NCI-H1092 (cell line): ENCODE measurements at regions not wholly inside any gene's neighbourhood (a gene's known extent, or its start where the extent isn't known, plus 50 kb on each side); places are given as distances from the start of the nearest gene placed in this dataset.
"Not testable (repeated sequence)": the region's sequence is repeated elsewhere in the genome, so short reads cannot be mapped to it uniquely, and the experiment has no call there.

Experiments used
- DNase-seq: peaks from one replicate; lab custom pipeline; 2025; lab: John Stamatoyannopoulos, UW

DNA sequence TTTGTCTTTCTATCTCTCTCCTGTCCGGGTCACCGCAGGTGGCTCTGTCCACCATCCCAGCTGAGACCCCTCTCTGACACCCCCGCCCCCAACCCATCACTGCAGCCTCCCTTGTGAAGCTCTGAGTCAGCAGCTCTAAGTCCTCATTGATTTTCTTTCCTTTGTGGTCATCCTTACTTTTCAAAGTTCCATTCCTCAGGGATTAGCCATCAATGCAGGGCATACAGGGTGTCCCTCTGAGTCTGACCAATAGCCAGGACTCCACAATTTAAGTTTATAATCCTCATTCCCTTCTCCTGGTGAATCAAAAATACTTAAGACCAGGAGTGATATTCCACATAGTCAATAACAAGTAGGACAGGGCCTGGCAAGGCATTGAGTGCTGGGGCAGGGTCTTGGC lies 333.3 kb upstream of the CNR1 start:
- no peak for DNase-seq

DNA sequence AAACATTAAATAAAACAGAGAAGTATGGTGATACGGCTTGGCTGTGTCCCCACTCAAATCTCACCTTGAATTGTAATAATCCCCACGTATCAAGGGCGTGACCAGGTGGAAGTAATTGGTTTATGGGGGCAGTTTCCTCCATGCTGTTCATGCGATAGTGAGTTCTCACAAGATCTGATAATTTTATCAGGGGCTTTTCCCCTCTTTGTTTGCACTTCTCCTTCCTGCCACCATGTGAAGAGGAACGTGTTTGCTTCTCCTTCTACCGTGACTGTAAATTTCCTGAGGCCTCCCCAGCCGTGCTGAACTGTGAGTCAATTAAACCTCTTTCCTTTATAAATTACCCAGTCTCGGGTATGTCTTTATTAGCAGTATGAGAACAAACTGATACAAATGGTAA lies 331.3 kb upstream of the CNR1 start:
- not testable (repeated sequence) for DNase-seq

DNA sequence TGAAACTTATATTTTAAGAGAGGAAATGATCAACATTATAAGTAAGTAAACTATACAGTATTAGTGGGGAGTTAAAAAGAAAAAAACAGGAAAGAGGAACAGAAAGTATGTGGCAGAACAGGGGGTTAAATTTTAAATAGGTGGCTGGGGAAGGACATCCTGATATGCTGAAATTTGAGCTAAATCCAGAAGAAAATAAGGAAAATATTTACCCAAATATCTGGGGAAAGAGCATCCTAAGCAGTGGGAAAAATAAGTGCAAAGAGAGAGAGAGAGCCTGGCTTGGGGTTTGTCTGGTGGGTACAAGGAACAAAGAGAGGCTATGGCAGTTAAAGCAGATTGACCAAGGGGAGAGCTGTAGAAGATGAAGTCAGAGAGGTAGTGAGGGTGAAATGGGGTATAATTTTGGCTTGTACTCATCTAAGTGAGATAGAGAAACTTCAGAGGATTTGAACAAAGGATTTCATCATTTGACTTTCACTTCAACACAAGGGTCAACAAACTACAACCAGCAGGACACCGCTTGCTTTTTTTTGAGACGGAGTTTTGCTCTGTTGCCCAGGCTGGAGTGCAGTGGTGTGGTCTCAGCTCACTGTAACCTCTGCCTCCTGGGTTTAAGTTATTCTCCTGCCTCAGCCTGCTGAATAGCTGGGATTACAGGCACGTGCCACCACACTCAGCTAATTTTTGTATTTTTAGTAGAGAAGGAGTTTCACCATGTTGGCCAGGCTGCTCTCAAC lies 328.4 kb upstream of the CNR1 start:
- no peak for DNase-seq

DNA sequence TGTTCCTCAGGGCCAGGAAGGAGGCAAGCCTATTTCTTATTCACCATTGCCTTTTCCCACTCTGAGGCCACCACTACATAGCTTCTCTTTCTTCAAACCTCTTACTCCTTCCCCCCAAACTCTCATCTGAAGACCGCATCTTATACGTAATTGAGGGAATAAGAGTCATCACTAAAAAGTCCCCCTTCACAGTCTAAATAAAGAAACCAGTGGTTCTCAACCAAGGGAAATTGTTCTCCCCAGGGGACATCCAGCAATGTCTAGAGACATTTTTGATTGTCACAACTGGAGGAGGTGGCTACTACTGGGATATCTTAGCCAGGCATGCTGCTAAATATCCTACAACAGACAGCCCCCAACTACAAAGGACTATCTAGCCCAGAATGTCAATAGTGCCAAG lies 327.6 kb upstream of the CNR1 start:
- no peak for DNase-seq

DNA sequence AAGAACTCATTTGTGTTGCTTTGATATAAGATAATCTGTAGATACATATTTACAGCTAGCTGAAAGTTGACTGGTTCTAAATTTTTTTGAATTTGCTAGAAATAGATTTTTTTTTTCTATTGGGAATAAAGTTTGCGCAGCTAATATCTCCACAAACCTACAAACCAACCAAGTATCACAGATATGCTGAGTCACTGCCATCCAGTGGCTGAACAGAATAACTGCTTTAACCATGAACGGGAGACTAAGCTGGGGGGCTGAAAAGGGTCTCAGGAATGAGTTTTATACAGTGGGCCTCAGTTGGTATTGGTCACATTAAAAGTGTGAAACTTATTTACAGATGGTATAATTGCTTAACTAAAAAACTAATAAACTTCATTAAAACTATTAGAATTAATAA lies 326.7 kb upstream of the CNR1 start:
- DNase-seq, result no peak

DNA sequence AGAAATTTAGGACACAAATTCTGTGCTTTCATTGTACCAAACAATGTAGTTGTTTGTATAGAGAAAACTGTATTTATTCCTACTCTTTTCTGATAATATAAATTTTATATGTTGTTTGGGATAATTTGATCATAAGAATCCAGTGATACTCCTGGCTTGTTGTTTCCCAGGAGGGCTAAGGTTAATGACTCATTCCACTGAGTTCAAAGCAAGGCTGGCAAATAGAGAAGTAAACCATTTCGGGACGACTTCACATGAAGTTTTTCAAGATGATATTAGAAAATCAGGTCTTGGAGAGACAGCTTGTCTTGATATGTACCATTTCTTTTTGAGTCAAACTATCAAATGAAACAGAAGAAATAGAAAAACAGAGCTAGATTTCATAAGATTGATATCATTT lies 326.1 kb upstream of the CNR1 start:
- no peak for DNase-seq

DNA sequence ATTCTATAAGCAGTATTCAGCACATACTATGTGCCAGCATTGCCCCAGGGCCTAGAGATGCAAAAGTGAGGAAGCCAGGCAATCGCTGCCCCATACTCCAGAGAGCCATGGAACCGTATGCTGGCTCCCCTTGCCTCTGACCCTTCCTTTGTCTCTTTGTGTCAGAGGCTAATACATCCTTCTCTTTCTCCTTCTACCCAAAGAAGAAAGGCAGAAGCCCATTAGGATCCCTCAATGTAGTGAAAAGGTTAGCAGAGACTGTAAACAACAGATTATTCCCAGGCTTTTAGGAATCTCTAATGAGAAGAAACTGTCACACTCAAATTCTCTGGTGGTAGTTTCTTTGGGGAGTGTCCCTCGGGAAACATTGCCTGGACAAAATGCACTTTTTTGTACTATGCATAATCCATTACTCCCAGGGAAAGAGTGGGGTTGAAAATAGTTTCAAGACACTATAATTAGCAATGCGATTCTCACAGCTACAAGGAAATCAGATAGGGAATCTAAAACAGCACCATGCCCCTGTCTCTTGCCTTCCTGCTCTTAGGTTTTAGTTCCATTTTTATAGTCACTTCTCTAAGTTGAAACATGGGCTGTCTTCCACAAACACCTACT lies 325.2 kb upstream of the CNR1 start:
- DNase-seq, result no peak

DNA sequence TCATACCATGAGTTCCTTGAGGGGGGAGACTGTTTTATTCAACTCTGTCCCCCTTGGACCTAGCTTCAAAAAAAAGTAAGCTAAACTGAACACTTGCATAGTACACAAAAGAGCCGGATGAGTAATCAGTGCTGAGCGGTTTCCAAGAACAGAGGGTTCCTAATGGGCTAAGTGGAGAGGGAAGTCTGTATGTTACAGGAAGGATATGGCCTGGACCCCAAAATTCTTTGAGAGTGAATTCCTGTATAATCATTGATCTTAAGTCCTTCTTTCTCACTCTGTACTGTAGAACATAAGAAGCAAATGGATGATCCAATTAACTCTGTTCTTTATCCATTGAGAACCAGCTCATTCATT lies 324.7 kb upstream of the CNR1 start:
- no peak for DNase-seq

DNA sequence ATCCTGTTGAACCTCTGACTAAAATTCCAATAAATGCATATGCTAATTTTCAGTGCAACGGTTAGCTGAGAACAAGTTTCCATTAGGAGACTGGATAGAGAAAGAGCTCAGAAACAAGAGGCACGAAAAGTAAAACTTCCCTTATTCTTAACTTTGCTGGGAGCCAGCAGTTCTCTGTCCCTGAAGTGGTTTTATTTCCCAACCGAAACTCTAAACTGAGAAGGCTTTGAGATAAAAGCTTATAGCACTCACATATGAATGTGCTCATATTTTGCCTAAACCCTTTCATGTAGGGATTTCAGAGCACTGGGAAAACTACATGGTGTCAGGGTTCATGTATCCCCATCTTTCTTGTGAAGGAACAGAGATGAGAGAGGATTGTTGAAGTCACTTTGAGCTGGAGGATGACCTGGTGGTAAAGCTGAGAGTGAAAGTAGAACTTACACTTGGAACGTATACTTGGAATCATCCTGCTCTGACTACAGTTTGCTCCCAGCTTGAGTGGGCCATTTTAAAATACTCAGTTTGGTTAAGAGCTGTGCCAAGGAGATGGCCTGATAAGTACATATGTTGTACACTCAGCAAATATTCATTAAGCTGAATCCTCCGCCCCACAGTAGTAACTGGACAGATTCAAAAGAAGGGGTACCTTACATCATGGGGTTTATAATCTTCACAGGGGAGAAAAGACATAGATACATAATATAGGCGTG lies 324.2 kb upstream of the CNR1 start:
- DNase-seq, result no peak

DNA sequence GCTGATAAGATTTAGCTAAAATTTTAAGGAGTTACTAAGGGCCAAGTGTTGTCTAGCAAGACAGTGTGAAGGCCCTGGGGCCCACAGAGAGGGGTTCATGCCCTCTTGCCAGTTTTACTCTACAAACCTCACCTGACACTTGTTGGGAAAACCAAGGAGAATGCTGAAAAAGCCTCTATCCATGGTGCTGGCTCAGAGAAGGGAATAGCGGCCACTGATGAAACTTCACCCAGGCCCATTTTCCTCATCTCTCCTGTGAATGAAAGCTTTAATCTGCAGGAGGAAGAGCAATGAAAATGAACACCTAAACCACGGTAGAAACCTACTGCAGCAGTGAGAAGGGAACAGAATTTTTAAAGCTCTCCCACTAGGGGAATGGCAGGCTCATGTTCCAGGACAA lies 317.3 kb upstream of the CNR1 start:
- DNase-seq, result no peak

DNA sequence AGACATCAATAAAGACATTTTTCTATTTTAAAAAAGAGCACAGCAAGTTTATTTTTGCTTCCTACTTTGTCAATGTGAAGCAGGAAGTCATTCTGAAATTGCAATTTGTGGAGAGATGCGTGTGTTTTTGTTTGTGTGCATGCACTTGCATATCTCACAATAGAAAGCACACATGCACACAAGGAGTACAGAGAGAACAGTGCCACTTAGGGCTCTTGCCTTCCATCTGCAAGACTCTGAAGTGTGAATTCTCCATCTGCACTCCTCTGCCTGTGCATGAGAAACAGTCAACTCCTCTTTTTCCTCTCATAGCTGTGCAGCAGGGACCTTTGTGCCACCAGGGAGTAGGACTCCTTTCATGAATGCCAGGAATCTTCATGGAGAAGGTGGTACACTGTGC lies 316.3 kb upstream of the CNR1 start:
- DNase-seq, result no peak

DNA sequence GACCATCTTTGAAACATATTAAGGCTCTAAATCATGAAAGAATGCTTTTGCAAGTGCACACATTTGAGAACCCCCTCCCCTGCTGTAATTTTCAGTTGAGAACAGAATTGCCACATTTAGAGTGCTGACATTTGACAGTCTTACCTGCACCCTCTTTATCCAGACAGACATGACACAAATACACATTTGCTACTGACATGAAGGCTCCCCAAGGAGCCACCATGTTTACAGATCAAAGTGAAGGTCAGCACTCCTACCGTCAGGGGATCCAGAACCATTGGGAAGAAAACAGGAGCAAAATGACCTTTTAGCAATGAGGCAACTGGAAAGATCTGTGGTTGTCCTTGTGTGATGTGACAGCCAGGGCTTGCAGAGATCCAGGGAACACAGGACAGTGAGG lies 315.4 kb upstream of the CNR1 start:
- no peak for DNase-seq

DNA sequence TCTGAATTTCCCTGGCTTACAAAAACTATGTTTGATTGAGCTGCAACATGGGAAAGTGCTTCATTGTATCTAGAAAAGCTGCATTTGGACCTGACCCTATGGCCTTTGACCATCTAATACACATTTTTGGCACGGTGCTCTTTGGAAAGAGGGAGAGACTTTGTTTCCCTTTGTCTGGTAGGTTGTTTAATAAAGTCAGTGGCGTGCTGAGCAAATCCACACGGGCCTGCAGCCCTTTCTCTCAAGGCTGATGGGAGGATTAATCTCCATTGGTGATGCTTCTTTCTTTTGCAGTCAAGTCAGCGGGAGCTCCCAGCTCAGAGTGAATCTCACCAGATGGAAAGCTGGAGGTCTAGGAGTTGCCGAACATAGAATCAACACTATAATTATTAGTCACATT lies 314.7 kb upstream of the CNR1 start:
- DNase-seq, result no peak

DNA sequence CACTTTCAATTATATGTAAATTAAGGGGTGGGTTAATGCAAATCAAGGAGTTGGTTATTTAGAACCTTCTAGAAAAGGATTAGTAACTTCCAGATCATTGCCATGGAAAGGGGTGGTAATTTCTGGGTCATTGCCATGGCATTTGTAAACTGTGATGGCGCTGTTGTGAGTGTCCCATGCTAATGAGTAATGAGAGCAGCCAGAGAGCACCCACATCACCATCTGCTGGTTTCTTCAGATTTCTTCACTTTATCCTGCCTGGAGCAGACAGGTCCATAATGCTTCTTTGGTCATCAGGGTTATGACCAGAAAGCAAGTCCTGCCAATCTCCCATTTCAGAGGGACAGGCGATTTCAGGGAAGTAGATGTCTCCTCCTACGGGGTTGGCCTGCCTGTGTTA lies 311.3 kb upstream of the CNR1 start:
- DNase-seq, result no peak

DNA sequence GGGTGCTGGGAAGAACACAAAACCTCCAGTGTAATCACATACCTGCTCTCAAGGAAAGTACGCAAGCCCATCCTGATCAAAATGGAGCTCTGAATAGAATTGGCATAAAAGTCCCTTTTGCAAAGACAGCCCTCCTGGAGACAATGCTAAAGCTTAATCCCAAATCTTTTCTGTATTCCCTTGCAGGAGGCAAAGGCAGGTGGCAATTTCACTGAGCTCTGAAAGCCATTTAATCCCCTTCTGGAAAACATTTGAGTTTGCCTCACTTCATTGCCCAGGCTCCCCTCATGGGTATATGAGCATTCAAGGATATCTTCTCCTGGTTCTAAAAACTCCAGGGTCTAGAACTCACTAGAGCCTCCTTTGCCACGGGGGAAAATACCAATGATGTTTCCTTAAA lies 310.2 kb upstream of the CNR1 start:
- no peak for DNase-seq

DNA sequence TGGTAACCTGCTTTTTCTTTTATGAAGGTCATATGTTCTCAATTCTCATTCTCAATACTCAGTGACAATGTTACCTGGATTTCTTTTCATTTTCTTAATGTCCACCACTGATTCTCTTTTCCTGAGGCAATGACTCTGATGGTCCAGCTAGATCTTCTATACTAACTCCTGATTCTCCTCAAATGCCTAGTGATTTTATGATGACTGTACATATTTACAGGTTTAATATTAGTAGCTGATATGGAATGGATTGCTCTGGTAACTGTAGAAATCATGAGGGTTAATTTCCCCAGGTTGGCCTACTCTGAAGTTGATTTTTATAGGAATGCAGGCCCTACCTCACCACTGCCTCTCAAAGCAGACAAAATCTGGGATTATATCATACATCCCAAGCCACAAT lies 308.6 kb upstream of the CNR1 start:
- no peak for DNase-seq

DNA sequence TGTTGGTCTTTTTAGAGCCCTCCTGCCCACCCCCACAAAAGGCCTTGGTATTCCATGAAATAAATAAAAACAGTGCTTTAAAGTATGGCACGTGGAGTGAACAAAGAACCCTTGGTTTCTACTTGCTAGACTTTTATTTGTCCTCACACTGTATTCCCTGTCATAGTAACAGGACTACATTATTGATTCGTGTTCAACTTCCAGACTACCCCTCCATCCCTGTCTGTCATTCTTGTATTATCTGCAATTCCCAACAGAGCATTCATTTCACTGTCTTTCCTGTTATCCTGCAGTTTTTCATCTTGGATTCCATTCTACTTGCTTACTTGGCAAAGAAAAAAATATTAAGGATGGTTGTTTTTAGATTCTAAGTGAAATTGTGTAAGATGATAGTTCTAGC lies 307.4 kb upstream of the CNR1 start:
- no peak for DNase-seq

DNA sequence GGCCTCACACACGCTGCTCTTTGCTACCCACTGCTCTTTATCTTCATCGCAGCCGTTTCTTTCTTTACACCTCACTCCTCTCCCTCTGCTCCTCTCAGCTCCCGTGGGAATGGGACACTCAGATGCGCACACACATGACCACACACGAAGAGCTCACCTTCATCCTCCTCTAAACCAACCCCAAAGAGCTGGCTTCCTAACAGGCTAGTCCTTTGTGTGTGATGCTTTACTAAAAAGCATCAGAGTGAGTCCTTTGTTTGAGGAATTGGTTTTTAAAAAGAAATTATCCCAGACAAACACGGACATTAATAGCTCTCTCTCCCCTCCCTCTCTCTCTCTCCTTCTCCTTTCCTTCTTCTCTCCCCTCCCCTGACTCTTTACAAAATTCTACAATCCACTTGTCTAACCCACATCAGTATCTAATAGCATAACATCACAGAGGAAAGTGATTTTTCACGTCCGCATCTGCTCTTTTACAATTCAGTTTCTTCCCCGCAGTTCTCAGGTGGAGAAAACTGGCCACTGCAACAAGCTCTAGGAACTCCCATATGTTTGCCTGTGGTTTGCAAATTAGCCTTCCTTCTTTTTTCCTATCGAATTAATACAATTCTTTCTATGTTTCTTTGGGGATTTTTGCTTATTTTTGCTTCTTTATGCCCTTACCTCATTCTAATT lies 306.8 kb upstream of the CNR1 start:
- DNase-seq, result no peak

DNA sequence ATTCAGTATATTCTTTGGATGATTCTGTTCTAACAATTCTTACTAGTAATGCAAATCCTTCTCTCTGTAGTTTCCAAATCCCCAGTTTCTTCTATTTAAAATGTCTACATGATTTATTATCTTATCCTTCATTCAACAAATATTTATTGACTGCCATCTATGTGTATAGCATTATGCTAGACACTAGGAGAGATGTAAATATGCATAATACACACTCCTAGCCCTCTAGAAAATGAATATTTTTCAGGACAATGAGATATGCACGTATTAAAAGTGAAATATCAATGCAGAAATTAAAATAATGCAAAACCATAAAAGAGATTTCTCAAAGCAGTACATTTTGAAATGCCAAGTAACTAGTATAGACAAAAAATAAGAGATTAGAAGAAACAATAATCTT lies 293.5 kb upstream of the CNR1 start:
- no peak for DNase-seq

DNA sequence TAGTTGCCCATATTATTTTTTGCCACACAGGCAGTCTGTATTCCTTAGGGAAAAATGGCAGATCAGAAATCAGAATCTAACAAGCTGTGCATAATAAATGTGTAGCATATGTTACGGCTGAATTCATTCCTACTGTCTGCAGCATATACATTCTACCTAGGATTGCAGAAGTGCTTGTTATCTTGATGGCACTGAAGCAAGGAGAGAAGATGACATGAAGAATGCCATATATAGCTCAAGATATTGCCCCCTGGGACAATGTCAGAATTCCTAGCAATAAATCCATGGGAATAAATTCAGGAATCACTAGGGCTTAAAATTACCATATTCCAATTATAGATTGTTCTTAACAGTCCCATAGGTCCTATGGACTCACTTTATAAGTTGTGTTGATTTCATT lies 293.0 kb upstream of the CNR1 start:
- DNase-seq, result no peak

DNA sequence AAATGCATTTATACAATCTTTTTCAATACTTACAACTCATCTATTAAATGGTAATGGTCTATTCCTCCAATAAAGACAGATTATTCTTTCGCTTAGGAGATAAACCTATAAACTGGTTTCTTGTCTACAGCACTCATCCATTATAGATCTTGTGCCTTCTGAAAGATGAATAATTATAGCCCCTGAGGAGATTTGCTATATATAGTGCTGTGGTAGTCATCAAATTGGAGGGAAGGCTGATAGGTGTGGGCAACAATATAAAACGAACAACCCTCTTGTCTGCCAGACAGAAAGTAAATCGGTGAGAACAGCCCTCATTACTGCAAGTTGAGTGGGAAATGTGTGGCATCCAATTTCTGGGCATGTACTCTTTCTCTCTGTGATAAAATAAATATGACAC lies 292.5 kb upstream of the CNR1 start:
- DNase-seq, result no peak

DNA sequence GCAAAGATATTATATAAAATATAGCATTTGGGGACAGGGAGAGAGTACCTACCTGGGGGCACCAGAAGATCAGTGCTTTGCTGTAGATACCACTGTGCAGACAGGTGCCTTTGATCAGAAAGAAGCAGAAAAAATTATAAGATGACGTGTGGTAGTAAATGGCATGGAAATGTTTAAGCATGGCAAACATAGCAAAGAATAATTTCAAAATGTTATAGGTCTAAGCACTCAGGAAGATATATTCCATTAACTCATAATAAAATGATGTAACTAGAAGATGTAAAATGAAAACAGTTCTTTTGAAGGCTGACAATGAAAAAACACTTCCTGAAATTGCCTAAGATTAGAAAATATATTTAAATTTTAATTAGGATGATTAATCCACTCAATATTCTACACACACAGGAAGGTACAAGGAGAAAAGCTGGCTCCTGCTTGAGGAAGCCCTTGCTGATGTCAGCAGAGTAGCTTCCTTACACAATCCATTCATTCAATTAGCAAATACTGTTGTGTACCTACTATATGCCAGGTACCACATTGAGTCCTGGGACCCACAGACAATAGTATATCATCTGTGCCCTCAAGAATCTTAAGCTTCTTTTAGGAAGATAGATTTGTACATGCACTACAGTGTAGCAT lies 290.2 kb upstream of the CNR1 start:
- no peak for DNase-seq

DNA sequence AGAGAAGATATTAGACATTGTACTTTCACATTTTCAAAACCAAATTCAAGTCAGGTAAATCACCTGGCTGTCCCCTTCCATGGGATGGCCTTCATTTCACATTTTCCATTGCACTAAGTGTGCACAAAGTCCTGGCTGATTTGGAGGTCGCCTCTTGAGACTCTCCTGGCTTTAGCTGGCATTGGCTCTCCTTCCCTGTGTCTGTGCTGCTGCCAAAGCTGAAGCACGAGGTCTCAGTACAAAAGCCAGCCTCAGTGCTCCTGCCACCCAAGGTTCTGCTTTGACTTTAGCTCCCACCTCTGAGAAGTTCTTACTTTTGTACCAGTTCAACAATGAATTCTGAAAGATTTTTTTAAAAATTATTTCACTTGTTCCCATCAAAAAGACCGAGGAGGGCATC lies 289.2 kb upstream of the CNR1 start:
- DNase-seq, result peak; percentile 49
